ENCODE measurements at regions not wholly inside any gene's neighbourhood (a gene's known extent, or its start where the extent isn't known, plus 50 kb on each side); places are given as distances from the start of the nearest gene placed in this dataset.

DNA sequence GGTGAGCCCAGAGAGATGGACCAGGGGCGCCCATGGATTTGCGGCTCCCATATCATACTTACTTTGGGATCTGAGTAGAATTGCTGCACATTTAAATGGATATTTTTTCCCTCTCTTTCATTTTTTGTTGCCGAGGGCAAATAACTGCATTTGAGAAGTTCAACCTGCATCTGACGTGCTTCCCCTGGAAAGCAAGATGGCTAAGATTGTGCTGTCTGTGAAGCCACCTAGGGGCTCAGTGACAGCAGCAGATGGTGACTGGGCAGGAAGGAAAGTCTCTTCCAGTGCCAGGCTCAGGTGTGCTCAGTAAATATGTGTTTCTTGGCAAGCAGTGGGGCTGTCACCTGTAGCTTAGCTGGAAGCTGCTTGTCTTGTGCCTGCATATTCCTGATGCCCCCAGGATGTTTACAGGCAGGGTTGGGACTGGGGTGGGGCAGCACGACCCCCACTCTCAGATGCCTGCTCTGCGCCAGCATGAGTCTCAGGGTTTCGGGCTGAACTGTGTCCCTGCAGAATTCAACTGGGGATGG is 59.8 kb upstream of the ETV3 start:
- TF ChIP-seq, protein P1, sequence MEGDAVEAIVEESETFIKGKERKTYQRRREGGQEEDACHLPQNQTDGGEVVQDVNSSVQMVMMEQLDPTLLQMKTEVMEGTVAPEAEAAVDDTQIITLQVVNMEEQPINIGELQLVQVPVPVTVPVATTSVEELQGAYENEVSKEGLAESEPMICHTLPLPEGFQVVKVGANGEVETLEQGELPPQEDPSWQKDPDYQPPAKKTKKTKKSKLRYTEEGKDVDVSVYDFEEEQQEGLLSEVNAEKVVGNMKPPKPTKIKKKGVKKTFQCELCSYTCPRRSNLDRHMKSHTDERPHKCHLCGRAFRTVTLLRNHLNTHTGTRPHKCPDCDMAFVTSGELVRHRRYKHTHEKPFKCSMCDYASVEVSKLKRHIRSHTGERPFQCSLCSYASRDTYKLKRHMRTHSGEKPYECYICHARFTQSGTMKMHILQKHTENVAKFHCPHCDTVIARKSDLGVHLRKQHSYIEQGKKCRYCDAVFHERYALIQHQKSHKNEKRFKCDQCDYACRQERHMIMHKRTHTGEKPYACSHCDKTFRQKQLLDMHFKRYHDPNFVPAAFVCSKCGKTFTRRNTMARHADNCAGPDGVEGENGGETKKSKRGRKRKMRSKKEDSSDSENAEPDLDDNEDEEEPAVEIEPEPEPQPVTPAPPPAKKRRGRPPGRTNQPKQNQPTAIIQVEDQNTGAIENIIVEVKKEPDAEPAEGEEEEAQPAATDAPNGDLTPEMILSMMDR (IDR thresholded peaks at IDR 0.05; ENCODE audit: extremely low read depth in 1 of 2, insufficient read depth in 1 of 2, low read depth in 1 of 2, low read length in 2 of 2) = no peak
- TF ChIP-seq POLR2A (IDR thresholded peaks at IDR 0.05; ENCODE audit: low read depth, low read length) (no peak), POLR2AphosphoS5 (IDR thresholded peaks at IDR 0.05; ENCODE audit: insufficient read depth, low read depth, low read length) (no peak), EZH2 (IDR thresholded peaks at IDR 0.05; ENCODE audit: borderline replicate concordance, low read depth, low read length, severe bottlenecking) (no peak), FOS (IDR thresholded peaks at IDR 0.05; ENCODE audit: borderline replicate concordance, insufficient read depth, low read length) (no peak)
- TF ChIP-seq, protein P2, sequence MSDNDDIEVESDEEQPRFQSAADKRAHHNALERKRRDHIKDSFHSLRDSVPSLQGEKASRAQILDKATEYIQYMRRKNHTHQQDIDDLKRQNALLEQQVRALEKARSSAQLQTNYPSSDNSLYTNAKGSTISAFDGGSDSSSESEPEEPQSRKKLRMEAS (IDR thresholded peaks at IDR 0.05; ENCODE audit: insufficient read depth, insufficient read length) = no peak

All from endothelial cell of umbilical vein (primary cell).